A549 (cell line): ENCODE measurements at regions not wholly inside any gene's neighbourhood (a gene's known extent, or its start where the extent isn't known, plus 50 kb on each side); places are given as distances from the start of the nearest gene placed in this dataset.
"Not testable (repeated sequence)": the region's sequence is repeated elsewhere in the genome, so short reads cannot be mapped to it uniquely, and the experiment has no call there.

Source experiments
- MYC ChIP-seq: IDR thresholded peaks from 2 replicates; pipeline ENCODE4 v1.6.1; 2012; ENCODE audit warnings: mild to moderate bottlenecking, inconsistent platforms, low read length, improper control_type of control experiment, borderline replicate concordance
- POLR2A ChIP-seq: IDR thresholded peaks from 2 replicates; pipeline ENCODE4 v1.6.1; 2012; ENCODE audit warnings: mild to moderate bottlenecking, low read length
- POLR2AphosphoS2 ChIP-seq: conservative IDR thresholded peaks from 2 replicates; pipeline ENCODE4 v1.6.1; 2012; ENCODE audit warnings: low read length, improper control_type of control experiment, inconsistent platforms
- TF ChIP-seq, protein P1 (sequence below): IDR thresholded peaks from 2 replicates; pipeline ENCODE4 v1.6.1; 2012
- TF ChIP-seq, protein P2 (sequence below): fragments of >200 bp; sonication (Bioruptor Twin); formaldehyde crosslinking; IDR thresholded peaks from 3 replicates; pipeline ENCODE4 v1.5.1; 2016

- TF ChIP-seq, protein P1, sequence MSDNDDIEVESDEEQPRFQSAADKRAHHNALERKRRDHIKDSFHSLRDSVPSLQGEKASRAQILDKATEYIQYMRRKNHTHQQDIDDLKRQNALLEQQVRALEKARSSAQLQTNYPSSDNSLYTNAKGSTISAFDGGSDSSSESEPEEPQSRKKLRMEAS = not testable (repeated sequence)
- TF ChIP-seq, protein P2, sequence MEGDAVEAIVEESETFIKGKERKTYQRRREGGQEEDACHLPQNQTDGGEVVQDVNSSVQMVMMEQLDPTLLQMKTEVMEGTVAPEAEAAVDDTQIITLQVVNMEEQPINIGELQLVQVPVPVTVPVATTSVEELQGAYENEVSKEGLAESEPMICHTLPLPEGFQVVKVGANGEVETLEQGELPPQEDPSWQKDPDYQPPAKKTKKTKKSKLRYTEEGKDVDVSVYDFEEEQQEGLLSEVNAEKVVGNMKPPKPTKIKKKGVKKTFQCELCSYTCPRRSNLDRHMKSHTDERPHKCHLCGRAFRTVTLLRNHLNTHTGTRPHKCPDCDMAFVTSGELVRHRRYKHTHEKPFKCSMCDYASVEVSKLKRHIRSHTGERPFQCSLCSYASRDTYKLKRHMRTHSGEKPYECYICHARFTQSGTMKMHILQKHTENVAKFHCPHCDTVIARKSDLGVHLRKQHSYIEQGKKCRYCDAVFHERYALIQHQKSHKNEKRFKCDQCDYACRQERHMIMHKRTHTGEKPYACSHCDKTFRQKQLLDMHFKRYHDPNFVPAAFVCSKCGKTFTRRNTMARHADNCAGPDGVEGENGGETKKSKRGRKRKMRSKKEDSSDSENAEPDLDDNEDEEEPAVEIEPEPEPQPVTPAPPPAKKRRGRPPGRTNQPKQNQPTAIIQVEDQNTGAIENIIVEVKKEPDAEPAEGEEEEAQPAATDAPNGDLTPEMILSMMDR = not testable (repeated sequence)
- not testable (repeated sequence) for TF ChIP-seq POLR2A, POLR2AphosphoS2, MYC
These were observed 196.2 kb downstream of the OTOP1 start for GRCh38 chr4:4030509-4030908.
